Panc1 (cell line): ENCODE measurements at regions not wholly inside any gene's neighbourhood (a gene's known extent, or its start where the extent isn't known, plus 50 kb on each side); places are given as distances from the start of the nearest gene placed in this dataset.

Source experiments
- ATAC-seq: fragments of 200-7000 bp; cut with Tn5 transposase; 2 replicates; pipeline ENCODE4 v1.9.1; 2020; ENCODE audit warnings: mild to moderate bottlenecking, moderate library complexity
- BruUV-seq: library from RNA; stranded (reverse); fragments of 400-500 nt; replicated peaks from 2 replicates; lab custom pipeline; 2021; lab: Mats Ljungman, UMichigan
- CTCF ChIA-PET: fragments of 300-600 bp; sonication (Branson Sonifier 250); formaldehyde crosslinking; loops from one replicate; lab custom pipeline; 2022; ENCODE audit warnings: antibody characterized with exemption; lab: Charles Lee
- POLR2A ChIA-PET: fragments of 300-600 bp; sonication (Branson Sonifier 250); formaldehyde crosslinking; loops from one replicate; lab custom pipeline; 2022; ENCODE audit warnings: antibody characterized with exemption; lab: Charles Lee
- DNase-seq: peaks from one replicate; pipeline ENCODE4 v3.0.0-alpha.2; 2010; ENCODE audit warnings: low read depth, low spot score
- H3K27ac ChIP-seq: 2 replicates; pipeline ENCODE4 v1.5.1; 2011; ENCODE audit warnings: mild to moderate bottlenecking, low read length, inconsistent platforms
- H3K27me3 ChIP-seq: fragments of 200-500 bp; sonication (Bioruptor generic); 2 replicates; pipeline ENCODE4 v1.6.0; 2014; ENCODE audit warnings: low read length, inconsistent platforms; ENCODE audit not compliant: control insufficient read depth, insufficient read depth
- H3K36me3 ChIP-seq: fragments of 200-500 bp; sonication (Bioruptor generic); 2 replicates; pipeline ENCODE4 v1.5.1; 2014; ENCODE audit warnings: inconsistent platforms, mild to moderate bottlenecking, low read length, moderate library complexity; ENCODE audit not compliant: control insufficient read depth, insufficient read depth
- H3K4me1 ChIP-seq: 2 replicates; pipeline ENCODE4 v1.5.1; 2011; ENCODE audit warnings: inconsistent platforms, mild to moderate bottlenecking, low read length, moderate library complexity; ENCODE audit not compliant: control insufficient read depth, insufficient read depth
- H3K4me3 ChIP-seq, 2 experiments: 2 replicates each; pipeline ENCODE4 v1.5.1; 2011 to 2012; ENCODE audit warnings: low read depth in 2 of 2, low read length in 2 of 2, mild to moderate bottlenecking in 2 of 2, inconsistent platforms in 1 of 2, moderate library complexity in 1 of 2
- H3K9me3 ChIP-seq: fragments of 200-500 bp; sonication (Bioruptor generic); 2 replicates; pipeline ENCODE4 v1.5.1; 2014; ENCODE audit warnings: low read depth, mild to moderate bottlenecking, inconsistent platforms, low read length, moderate library complexity; ENCODE audit not compliant: control insufficient read depth, insufficient read depth
- CTCF ChIP-seq: fragments of 450-650 bp; IDR thresholded peaks from 2 replicates; pipeline ENCODE4 v1.5.1; 2017; ENCODE audit warnings: mild to moderate bottlenecking
- POLR2AphosphoS5 ChIP-seq: IDR thresholded peaks from 2 replicates; pipeline ENCODE4 v1.6.1; 2012; ENCODE audit warnings: mild to moderate bottlenecking, low read depth, low read length, moderate library complexity
- REST ChIP-seq, 2 experiments: IDR thresholded peaks; 2 replicates each; pipeline ENCODE4 v1.6.1; 2011 to 2012; ENCODE audit warnings: low read depth in 2 of 2, control low read depth in 1 of 2, low read length in 1 of 2, mild to moderate bottlenecking in 1 of 2, moderate library complexity in 1 of 2; ENCODE audit not compliant: insufficient read depth in 1 of 2
- SIN3A ChIP-seq: IDR thresholded peaks from 2 replicates; pipeline ENCODE4 v1.6.1; 2012; ENCODE audit warnings: low read depth, mild to moderate bottlenecking, low read length, moderate library complexity, borderline replicate concordance; ENCODE audit not compliant: insufficient read depth
- TCF7L2 ChIP-seq: IDR thresholded peaks from 2 replicates; pipeline ENCODE4 v1.6.1; 2011; ENCODE audit warnings: mild to moderate bottlenecking, low read depth, low read length, inconsistent platforms
- in situ Hi-C: cut with HindIII; loops from 2 replicates; pipeline ENCODE4 v1.10.0; 2016; ENCODE audit warnings: low sequenced_read_pairs, low pct_unique_long_range_greater_than_20kb
- intact Hi-C: fragments of 100-400 bp; cut with micrococcal nuclease; formaldehyde crosslinking; loops from one replicate; pipeline ENCODE4 v1.10.0; 2022; ENCODE audit not compliant: unreplicated experiment

- ChIA-PET POLR2A (no interaction called here), CTCF (interaction anchor here (0.5 kb wide), 1 partner anchor 8 kb away, joined by 3 read pairs; no protein-coding TSS in a partner anchor)
- no peak overlapping the region for H3K4me3 ChIP-seq
- no peaks in the 10 kb centered on the region for H3K4me1 ChIP-seq
- in situ Hi-C loops (no loop called here), intact Hi-C loops (no loop called here)
- H3K27ac ChIP-seq: no peak overlapping the region
- TF ChIP-seq TCF7L2: no peak
- TF ChIP-seq REST (IDR thresholded peaks at IDR 0.05; ENCODE audit: insufficient read depth in 1 of 2, low read depth in 2 of 2, low read length in 1 of 2): no peak
- no peak for TF ChIP-seq CTCF
- TF ChIP-seq POLR2AphosphoS5: no peak
- TF ChIP-seq SIN3A: no peak
- BruUV-seq: no TSS peak
- DNase-seq (no peak), ATAC-seq (no peak)
- no peaks in the 10 kb centered on the region for H3K9me3 ChIP-seq
- no peaks in the 10 kb centered on the region for H3K27me3 ChIP-seq
- H3K36me3 ChIP-seq: no peaks in the 10 kb centered on the region
Observed at GRCh38 chr15:95868970-95869369, 461.5 kb upstream of the NR2F2 start.

GRCh38 chr15:95869920-95870319 lies 460.6 kb upstream of the NR2F2 start:
- ATAC-seq (no peak), DNase-seq (no peak)
- ChIA-PET POLR2A (no interaction called here), CTCF (interaction anchor here (0.6 kb wide), 1 partner anchor 612 kb away, joined by 3 read pairs; no protein-coding TSS in a partner anchor)
- Histone ChIP-seq H3K36me3 (no peaks in the 10 kb centered on the region), H3K4me1 (no peaks in the 10 kb centered on the region), H3K4me3 (no peak overlapping the region), H3K27ac (no peak overlapping the region), H3K27me3 (no peaks in the 10 kb centered on the region), H3K9me3 (no peaks in the 10 kb centered on the region)
- BruUV-seq: no TSS peak
- intact Hi-C loops (no loop called here), in situ Hi-C loops (no loop called here)
- TF ChIP-seq CTCF: no peak
- TF ChIP-seq TCF7L2: no peak
- TF ChIP-seq SIN3A: no peak
- TF ChIP-seq REST (IDR thresholded peaks at IDR 0.05; ENCODE audit: insufficient read depth in 1 of 2, low read depth in 2 of 2, low read length in 1 of 2): no peak
- no peak for TF ChIP-seq POLR2AphosphoS5
